SW 1271 (cell line): ENCODE measurements at regions not wholly inside any gene's neighbourhood (a gene's known extent, or its start where the extent isn't known, plus 50 kb on each side); places are given as distances from the start of the nearest gene placed in this dataset.
"Not testable (repeated sequence)": the region's sequence is repeated elsewhere in the genome, so short reads cannot be mapped to it uniquely, and the experiment has no call there.

Experiments
- DNase-seq, 2 experiments: peaks; one replicate each; lab custom pipeline; 2025; lab: John Stamatoyannopoulos, UW

DNA sequence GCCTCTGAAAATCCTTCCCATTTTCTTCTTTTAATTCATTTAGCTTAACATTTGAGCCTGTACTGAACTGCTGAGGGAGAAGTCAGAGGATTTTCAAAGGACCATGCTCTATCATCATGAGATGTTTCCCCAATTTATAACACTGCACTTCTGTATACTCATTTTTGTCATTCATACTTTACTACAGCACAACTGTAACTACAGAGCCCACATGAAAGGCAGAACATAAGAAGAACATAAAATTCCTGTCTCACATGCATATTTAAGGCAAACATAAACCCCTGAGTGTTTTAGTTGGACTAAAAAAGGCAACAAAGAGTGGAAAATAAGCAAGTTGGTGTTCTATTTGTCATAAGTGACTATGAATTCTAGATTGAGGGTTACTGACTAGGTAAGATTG lies 237.7 kb upstream of the ARPP21 start:
- no peak for DNase-seq

DNA sequence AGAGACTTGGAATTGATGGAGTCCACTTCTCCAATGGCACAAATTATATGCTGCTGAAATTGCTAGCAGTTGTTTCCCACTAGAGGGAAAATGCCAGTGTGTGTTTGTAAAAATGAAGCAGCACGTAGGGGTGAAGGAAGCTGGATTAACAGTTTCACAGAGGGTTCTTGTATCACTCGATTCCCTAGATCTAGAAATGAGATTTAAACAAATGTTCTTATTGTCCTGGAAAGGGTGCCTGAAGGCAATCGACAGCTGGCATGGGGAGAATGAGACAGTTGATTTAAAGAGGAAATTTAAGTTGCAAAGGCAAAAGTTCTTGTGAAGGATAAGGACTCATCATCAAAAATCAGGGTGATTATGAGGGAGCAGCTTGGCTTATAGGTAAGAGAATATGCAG lies 234.8 kb upstream of the ARPP21 start:
- no peak for DNase-seq

DNA sequence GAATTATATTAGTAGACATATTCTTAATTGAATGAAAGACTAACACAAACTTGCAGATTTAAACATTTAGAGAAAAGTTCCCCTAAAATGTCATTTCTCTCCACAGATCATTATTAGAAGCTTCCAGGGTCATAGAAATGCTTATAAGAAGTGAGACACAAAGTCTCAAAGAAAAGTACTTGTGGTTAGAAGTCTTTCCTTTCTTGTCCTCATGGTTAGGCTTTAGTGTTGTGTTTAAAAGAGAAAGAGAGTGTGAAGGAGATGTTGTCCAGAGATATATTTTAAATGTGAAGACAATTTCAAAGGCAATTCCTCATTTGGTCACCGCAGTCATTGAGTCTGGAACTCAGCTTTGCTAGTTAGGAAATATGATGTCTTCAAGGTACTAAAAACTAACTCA lies 230.4 kb upstream of the ARPP21 start:
- no peak for DNase-seq

DNA sequence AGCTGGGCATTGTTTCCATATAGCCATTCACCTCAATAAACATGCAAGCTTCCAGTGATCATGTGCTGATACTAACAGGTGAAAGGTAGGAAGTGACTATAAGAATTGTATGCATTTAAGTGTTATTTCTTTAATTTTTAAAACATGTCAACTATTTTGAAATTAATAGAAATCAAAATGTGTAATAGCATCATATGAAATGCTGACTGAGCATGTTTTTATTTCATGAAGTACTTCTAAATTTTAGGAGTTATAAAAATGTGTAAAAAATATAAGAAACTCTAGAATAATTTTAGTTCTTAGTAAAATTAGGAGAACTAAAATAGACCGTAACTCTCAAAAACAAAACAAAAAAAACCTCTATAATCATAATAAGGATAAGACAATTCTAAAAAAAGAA lies 229.3 kb upstream of the ARPP21 start:
- no peak for DNase-seq

DNA sequence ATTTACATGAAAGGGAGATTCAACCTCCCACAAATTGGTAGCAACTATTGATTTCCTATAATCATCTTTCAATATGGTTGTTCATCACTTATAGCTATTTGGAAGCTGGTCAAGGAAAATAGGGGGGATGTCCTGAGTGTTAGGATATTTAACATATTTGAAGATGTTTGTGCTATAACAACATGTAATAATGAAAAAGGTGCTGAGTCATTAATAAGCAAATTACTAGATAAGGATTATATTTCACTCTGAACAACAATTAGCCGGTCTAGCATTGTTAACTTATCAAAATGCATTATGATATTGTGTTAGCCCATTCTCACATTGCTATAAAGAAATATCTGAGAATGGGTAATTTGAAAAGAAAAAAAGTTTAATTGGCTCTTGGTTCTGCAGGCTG lies 225.8 kb upstream of the ARPP21 start:
- no peak for DNase-seq

DNA sequence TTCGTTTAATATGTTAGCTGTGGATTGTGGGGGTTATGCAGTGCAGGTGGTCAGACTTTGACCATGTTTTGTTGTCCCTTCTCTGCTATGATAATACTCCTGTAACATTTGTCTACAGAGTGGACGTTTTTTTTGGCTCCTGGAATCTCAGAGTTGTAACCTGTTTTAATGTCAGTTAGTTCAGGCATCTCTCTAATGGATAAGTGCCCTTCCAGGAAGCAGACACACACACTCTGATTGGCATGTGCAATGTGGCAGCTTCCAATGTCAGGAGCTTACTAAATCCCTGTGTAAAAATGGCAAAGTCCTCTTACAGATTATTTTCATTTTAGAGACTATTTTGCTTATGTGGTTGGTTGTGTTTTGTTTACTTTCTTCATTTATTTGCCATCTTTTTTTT lies 222.2 kb upstream of the ARPP21 start:
- DNase-seq = no peak

DNA sequence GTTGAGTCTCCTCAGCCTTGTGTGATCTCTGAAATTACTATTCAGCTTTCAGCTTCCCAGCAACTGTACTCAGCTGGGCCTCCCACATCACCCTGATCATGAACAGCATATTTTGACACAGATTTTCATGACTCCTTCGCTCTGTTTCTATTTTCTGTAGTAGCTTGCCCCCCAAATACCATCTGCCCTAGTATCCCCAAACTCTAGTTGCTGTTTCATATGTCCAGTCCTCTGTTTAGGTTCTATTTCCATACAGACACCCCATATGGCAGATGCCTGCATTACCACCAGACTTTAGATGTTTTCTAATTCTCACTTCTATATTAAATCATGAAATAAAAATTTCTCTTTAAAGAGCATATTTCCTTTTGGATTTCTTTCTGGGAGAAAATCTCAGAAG lies 217.2 kb upstream of the ARPP21 start:
- no peak for DNase-seq

DNA sequence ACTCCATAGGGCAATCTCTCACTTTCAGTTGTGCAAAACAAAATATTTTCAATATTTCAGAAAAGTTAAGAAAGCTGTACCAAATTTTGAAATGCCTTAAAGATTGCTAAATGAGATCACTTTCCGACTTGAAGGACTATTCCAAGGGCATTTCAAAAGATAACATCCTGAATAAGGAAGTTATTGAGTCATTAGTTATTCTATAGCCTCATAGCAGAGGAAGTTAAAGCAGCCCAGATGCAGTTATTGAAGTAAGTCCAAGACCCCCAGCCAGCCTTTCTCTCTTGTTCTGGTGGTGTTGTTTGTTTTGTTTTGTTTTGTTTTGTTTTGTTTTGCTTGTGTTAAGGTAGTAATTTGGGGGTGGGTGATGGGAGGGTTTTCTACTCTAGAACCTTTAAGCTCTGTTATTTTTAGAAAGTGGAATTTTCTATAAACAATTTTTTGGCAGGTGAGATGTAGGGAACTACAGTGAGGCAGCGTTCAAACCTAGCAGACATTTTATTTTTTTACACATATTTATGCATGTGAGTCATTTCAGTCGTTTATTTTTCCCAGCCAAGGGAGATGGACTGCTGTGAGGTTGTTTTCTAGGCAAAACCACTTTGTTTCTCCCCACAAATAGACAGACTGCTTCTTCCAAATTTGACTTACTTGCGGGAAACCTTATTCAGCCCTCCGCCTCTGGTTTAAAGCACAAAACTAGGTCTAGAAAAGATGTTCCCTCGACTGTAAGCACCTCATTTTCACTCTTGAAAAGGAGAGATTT lies 216.3 kb upstream of the ARPP21 start:
- DNase-seq = no peak

DNA sequence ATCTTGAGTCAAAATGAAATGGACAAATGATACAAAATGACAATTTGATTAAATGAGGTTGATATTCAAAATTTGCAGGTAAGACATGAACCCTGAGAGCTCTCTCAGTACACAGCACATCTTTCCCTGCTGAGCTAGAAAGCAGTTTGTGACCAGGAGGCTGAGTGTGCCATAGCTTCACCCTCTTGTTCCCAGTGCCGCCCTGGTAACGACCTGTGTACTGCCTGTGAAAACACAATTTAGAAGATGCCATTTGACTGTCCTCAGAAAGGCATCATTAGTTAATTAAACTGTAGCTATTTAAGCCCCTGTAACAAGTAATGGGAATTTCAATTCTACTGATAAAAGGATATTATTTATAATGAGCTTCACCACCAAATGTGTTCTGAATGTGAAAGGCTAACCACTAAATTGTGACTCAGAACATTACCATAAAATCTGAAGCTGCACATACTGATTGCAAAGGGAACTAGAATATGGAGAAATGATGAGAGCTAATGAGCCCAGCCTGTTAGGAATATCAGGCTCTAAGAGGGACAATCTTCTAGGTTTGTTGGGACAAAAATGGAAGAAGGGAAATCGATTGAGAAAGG lies 212.9 kb upstream of the ARPP21 start:
- no peak for DNase-seq

DNA sequence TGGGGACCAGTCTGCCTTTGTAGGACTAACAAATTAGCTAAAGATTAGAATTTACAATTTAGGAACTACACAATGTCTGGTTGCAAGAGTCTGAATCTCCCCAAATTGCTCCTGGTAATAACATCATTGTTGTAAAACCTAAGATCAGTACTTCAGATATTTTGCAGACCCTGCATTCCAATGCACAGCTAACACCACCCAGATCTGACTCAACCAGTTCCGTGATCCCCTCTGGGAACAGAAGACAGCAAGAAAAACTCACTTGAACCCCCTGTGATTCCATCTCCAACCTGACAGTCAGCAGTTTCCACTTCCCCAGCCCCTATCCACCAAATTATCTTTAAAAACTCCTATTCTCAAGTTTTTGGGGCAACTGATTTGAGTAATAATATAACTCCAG lies 201.9 kb upstream of the ARPP21 start:
- no peak for DNase-seq

DNA sequence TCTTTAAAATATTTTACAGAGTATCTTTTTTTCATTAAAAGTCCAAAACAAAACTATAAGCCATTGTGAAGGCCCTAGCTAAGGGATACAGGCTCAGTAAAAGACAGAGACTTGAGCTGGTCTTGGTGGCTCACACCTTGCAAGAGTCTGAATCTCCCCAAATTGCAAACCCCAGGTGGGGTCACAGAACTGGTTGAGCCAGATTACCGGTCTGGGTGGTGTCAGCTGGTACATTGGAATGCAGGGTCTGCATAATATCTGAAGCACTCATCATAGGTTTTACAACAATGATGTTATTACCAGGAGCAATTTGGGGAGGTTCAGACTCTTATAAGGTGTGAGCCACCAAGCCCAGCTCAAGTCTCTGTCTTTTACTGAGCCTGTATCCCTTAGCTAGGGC lies 201.2 kb upstream of the ARPP21 start:
- DNase-seq = no peak

DNA sequence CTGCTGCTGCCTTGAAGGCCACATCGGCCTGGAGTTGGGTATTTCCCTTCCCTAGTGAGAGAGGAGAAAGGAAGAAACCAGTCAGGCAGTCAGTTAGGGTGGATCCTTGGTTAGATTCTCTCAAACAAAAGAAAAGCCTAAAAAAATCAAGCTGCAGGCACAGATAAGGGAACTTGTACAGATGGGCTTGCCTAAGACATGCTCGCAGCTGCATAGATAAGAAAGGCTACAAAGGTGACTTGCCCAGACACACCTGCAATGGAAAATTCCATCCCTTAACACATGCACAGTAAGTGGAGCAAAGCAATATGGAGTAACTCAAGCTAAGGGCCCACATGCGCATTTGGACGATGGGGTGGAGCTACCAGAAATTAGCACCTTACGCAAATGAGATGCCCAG lies 199.7 kb upstream of the ARPP21 start:
- no peak for DNase-seq

DNA sequence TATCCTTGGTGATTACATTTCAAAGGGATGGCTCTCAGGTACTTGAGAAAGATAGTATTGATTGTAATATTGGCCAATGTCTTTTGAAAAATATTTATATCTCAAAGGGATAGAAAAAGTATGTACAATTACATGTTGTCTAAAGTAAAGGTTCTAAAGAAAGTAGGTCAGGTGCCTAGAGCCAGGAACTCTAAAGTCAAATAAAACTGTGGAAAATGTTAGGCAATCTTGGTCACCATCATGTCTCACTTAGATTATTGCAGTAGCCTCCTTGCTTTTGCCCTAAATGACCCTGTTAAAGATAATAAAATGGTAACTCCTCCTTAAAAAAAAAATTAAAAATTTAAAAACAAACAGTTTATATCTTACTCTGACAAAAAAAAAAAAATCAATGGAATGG lies 198.5 kb upstream of the ARPP21 start:
- DNase-seq = no peak

DNA sequence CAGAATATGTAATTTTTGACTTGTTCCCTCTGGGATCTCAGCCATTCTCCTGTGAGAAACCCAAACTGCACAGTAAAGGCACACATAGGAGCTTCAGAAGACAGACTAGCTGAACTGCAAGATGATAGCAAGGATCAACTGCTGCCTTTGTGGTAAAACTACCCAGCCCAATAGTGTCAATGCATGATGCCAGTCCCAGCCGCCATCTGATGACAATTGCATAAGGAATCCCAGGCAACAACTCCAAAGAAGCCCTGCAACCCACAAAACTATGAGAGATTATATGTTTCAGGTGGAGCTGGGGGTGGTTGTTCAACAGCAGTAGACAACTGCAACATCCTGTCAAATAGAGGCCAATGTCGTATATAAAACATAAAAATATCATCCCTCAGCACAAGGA lies 192.4 kb upstream of the ARPP21 start:
- no peak for DNase-seq

DNA sequence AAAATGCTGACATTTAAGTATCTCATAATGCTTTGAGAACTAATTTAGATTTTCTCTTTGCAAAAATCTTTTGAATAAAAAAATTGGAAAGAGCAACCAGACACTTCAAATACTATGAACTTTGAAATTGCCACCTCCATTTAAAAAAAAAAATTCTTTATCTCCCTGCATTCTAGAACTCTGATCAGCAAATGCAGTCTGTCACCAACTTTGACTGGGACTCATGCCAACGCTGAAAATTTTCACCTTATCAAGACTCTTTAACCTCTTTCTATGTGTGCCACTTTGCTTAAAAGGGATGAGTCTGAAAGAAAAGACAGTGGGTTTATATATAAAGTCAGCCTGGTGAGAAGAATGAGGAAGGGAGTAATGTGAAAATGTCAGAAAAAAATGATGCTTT lies 191.2 kb upstream of the ARPP21 start:
- DNase-seq = no peak

DNA sequence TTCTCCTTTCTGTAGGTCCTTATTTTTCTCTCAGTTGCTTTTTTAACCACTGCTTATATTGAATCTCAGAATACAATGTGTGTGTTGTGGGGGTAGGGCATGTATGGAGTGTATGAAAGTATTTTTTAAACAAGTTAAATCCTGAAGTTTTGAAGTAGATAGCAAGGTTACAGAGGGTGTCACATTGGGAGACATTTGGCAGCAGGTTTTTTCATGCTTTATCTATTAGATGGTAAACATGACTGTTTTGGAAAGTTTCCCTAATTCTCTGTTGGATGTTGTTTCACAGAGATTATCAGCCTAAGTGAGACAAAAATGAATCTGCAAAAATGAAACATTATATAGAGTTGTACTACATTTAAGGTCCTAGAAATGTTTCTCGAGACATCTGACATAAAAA lies 190.6 kb upstream of the ARPP21 start:
- no peak for DNase-seq

DNA sequence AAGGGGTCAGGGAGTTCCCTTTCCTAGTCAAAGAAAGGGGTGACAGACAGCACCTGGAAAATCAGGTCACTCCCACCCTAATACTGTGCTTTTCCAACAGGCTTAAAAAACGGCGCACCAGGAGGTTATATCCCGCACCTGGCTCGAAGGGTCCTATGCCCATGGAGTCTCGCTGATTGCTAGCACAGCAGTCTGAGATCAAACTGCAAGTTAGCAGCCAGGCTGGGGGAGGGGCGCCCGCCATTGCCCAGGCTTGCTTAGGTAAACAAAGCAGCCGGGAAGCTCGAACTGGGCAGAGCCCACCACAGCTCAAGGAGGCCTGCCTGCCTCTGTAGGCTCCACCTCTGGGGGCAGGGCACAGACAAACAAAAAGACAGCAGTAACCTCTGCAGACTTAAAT lies 184.5 kb upstream of the ARPP21 start:
- not testable (repeated sequence) for DNase-seq

DNA sequence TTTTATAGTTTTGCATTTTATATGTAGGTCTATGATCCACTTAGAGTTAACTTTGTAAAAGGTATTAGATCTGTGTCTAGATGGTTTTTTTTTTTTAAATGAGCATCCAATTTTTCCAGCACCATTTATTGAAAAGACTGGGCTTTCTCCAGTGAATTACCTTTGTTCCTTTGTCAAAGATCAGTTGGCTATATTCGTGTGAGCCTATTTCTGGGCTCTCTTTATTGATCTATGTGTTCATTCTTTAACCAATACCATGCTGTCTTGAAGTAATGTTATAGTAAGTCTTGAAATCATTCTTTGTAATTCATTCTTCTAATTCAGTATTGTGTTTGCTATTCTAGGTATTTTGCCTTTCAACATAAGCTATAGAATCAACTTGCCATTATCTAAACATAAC lies 165.4 kb upstream of the ARPP21 start:
- DNase-seq = no peak

DNA sequence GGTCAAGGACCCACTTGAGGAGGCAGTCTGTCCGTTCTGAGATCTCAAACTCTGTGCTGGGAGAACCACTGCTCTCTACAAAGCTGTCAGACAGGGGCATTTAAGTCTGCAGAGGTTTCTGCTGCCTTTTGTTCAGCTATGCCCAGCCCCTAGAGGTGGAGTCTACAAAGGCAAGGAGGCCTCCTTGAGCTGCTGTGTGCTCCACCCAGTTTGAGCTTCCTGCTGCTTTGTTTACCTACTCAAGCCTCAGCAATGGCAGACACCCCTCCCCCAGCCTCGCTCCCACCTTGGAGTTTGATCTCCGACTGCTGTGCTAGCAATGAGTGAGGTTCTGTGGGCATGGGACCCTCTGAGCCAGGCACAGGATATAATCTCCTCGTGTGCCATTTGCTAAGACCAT lies 156.8 kb upstream of the ARPP21 start:
- not testable (repeated sequence) for DNase-seq

DNA sequence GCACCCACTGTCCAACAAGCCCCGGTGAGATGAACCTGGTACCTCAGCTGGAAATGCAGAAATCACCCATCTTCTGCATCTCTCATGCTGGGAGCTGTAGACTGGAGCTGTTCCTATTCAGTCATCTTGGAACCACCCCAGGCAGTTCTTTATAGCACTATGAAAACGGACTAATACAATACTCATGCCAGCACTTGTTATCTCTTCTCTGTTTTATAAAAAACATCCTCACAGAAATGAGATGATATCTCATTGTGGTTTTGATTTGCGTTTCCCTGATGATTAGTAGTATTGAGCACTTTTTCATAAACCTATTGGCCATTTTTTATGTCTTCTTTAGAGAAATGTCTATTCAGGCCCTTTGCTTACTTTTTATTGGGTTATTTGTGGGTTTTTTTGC lies 156.2 kb upstream of the ARPP21 start:
- no peak for DNase-seq

DNA sequence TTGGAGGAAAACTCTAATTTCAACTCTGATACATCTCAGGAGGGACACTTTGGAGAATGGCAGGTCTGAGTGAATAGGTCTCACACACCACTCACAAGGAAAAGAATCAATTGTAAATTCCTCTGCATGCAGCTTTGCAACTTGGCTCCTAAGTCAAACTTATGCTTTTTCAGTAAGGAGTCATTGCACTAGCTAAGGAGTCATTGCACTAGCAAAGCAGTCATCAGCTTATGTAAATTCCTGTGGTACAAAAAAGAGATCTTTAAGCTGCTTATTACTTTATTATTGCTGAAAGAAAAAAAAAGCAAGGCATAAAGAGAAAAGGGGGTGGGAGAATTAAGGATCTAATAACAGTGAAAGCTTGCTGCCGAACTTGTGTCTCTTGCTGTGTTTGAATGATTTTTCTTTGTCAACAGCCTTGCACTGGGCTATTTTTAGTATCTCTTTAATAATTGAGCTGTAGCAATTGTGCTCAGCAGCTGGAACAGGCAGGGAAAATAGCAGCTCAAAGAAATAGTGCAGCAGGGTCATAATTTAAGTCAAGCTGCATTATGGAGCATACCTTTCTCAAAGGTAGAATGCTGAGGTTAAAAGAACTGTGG lies 154.3 kb upstream of the ARPP21 start:
- DNase-seq = no peak

DNA sequence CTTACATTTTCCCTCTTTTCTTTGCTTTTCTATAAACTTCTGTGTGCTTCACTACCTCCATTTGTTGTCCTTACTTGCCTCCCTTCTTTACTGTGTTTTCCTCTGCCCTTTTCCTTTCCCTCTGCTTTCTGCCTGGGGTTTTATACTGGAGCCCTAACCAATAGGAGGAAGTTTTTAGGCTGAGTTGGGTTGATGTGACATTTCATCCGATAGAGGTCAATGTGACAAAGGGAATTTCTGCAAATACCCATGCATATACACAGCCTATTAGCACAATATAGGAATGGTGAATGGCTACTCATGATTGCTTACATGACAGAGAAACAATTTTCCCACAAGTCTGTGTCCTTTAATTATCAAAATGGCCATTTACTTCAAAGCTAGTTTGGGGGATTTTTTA lies 153.0 kb upstream of the ARPP21 start:
- no peak for DNase-seq

DNA sequence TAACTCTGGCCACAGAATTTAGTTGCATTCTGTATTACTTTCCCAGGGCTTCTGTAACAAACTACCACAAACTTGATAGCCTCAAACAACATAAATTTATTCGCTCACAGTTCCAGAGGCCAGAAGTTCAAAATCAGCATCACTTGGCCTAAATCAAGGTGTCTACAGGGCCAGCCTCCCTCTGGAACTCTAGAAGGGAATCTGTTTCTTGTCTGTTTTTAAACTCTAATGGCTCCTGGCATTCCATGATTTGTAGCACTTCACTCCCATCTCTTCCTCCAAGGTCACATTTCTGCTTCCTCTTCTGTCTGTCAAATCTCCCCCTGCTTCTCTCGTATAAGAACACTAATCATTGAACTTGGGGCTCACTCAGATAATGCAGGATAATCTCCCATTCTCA lies 151.9 kb upstream of the ARPP21 start:
- DNase-seq = no peak

DNA sequence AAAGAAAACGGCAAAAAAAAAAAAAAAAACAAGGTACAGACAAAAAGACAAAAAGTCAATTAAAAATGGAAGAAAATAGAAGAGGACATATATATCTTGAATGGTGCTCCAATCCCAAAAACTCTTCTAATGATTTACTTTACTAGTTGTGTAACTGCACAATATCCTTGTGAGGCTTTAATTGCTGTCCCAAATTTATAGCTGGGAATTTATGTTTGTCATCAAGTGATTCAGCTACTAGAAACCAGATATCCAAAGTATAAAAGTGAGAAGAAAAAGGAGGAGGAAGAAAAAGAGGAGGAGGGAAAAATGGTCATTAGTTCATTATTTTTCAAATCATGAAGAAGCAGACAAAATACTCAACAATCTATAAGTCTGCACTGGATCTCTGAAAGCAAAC lies 150.8 kb upstream of the ARPP21 start:
- DNase-seq = no peak
